GM23338 (cell line): ENCODE measurements at regions not wholly inside any gene's neighbourhood (a gene's known extent, or its start where the extent isn't known, plus 50 kb on each side); places are given as distances from the start of the nearest gene placed in this dataset.

Experiments
- ATAC-seq: fragments of 200-7000 bp; cut with Tn5 transposase; 3 replicates; pipeline ENCODE4 v1.9.1; 2020
- DNase-seq: peaks from one replicate; pipeline ENCODE4 v3.0.0-alpha.2; 2015; ENCODE audit warnings: low spot score
- H2AFZ ChIP-seq: fragments of 200-600 bp; sonication (generic); 2 replicates; pipeline ENCODE4 v1.8.0; 2016; ENCODE audit warnings: antibody characterized with exemption, mild to moderate bottlenecking, moderate library complexity
- H3F3A ChIP-seq: fragments of 200-600 bp; sonication (generic); replicated peaks from 2 replicates; pipeline ENCODE4 v1.8.0; 2017; ENCODE audit warnings: antibody characterized with exemption, mixed run types, low read depth
- H3K27ac ChIP-seq: fragments of 200-600 bp; sonication (generic); 2 replicates; pipeline ENCODE4 v1.6.1; 2016; ENCODE audit warnings: low read depth
- H3K27me3 ChIP-seq: fragments of 200-600 bp; sonication (generic); 2 replicates; pipeline ENCODE4 v1.8.0; 2016; ENCODE audit warnings: mild to moderate bottlenecking, mixed run types, moderate library complexity; ENCODE audit not compliant: insufficient read depth
- H3K36me3 ChIP-seq: fragments of 200-600 bp; sonication (generic); 2 replicates; pipeline ENCODE4 v1.8.0; 2016; ENCODE audit warnings: mild to moderate bottlenecking; ENCODE audit not compliant: insufficient read depth
- H3K4me1 ChIP-seq: fragments of 200-600 bp; sonication (generic); 2 replicates; pipeline ENCODE4 v1.8.0; 2016; ENCODE audit warnings: mild to moderate bottlenecking, moderate library complexity; ENCODE audit not compliant: insufficient read depth
- H3K4me2 ChIP-seq: fragments of 200-600 bp; sonication (generic); 2 replicates; pipeline ENCODE4 v1.7.1; 2017; ENCODE audit warnings: mixed run types
- H3K4me3 ChIP-seq: fragments of 200-600 bp; sonication (generic); 2 replicates; pipeline ENCODE4 v1.6.1; 2016; ENCODE audit warnings: mixed run types
- H3K79me2 ChIP-seq: fragments of 200-600 bp; sonication (generic); replicated peaks from 2 replicates; pipeline ENCODE4 v1.8.0; 2017; ENCODE audit warnings: mild to moderate bottlenecking; ENCODE audit not compliant: insufficient read depth
- H3K9me2 ChIP-seq: fragments of 200-600 bp; sonication (generic); 2 replicates; pipeline ENCODE4 v1.8.0; 2017; ENCODE audit not compliant: insufficient read depth
- H4K20me1 ChIP-seq: fragments of 200-600 bp; sonication (generic); replicated peaks from 2 replicates; pipeline ENCODE4 v1.8.0; 2017; ENCODE audit warnings: mild to moderate bottlenecking; ENCODE audit not compliant: insufficient read depth
- H3K27ac Mint-ChIP-seq: 2 replicates; pipeline ENCODE4 v1.8.0; 2020; ENCODE audit warnings: inconsistent platforms, mild to moderate bottlenecking, moderate library complexity, mixed read lengths
- H3K27me3 Mint-ChIP-seq: 3 replicates; pipeline ENCODE4 v1.8.0; 2022; ENCODE audit warnings: low read depth, mild to moderate bottlenecking, moderate library complexity, mixed read lengths, inconsistent platforms; ENCODE audit not compliant: insufficient read depth, poor library complexity
- H3K36me3 Mint-ChIP-seq: 3 replicates; pipeline ENCODE4 v1.8.0; 2021; ENCODE audit warnings: low read depth, mild to moderate bottlenecking, inconsistent platforms, moderate library complexity, mixed read lengths
- H3K4me1 Mint-ChIP-seq: 3 replicates; pipeline ENCODE4 v1.8.0; 2020; ENCODE audit warnings: mild to moderate bottlenecking, inconsistent platforms, mixed read lengths
- H3K4me3 Mint-ChIP-seq: 3 replicates; pipeline ENCODE4 v1.8.0; 2021; ENCODE audit warnings: moderate library complexity, mild to moderate bottlenecking, inconsistent platforms, mixed read lengths
- H3K9me3 Mint-ChIP-seq: 3 replicates; pipeline ENCODE4 v1.8.0; 2020; ENCODE audit warnings: moderate library complexity, mild to moderate bottlenecking, inconsistent platforms, mixed read lengths
- CREB1 ChIP-seq: fragments of 250-450 bp; sonication (Bioruptor Pico); IDR thresholded peaks from 2 replicates; pipeline ENCODE4 v1.5.0; 2020; ENCODE audit warnings: low read depth, mild to moderate bottlenecking, moderate library complexity
- CTCF ChIP-seq, 2 experiments: fragments of 200-600 bp in 1 of 2; sonication (generic) in 1 of 2; conservative IDR thresholded peaks; 2 replicates each; pipeline versions ENCODE4 v1.5.1 to v1.6.1; 2016 to 2017; ENCODE audit warnings: antibody characterized with exemption in 2 of 2, low read depth in 2 of 2, mild to moderate bottlenecking in 2 of 2, moderate library complexity in 1 of 2
- ETS1 ChIP-seq: IDR thresholded peaks from 2 replicates; pipeline ENCODE4 v1.6.1; 2016; ENCODE audit warnings: antibody characterized with exemption
- EZH2 ChIP-seq: fragments of 200-600 bp; sonication (generic); IDR thresholded peaks from one replicate; pipeline ENCODE4 v1.8.0; 2017; ENCODE audit warnings: antibody characterized with exemption, mild to moderate bottlenecking, low read depth; ENCODE audit not compliant: unreplicated experiment
- EZH2phosphoT487 ChIP-seq: fragments of 200-600 bp; sonication (generic); IDR thresholded peaks from one replicate; pipeline ENCODE4 v1.8.1; 2018; ENCODE audit warnings: antibody characterized with exemption; ENCODE audit not compliant: unreplicated experiment
- JUNB ChIP-seq: IDR thresholded peaks from one replicate; pipeline ENCODE4 v1.6.1; 2016; ENCODE audit warnings: antibody characterized with exemption; ENCODE audit not compliant: unreplicated experiment
- NANOG ChIP-seq: IDR thresholded peaks from 2 replicates; pipeline ENCODE4 v1.6.1; 2016; ENCODE audit warnings: antibody characterized with exemption, borderline replicate concordance
- STAT1 ChIP-seq: IDR thresholded peaks from one replicate; pipeline ENCODE4 v1.6.1; 2016; ENCODE audit warnings: antibody characterized with exemption; ENCODE audit not compliant: unreplicated experiment
- ZNF114 ChIP-seq: fragments of 250-450 bp; sonication (Bioruptor Pico); IDR thresholded peaks from 2 replicates; pipeline ENCODE4 v1.5.0; 2020; ENCODE audit warnings: mild to moderate bottlenecking, moderate library complexity
- ZNF331 ChIP-seq: fragments of 250-450 bp; sonication (Bioruptor Pico); IDR thresholded peaks from 2 replicates; pipeline ENCODE4 v1.5.0; 2020; ENCODE audit warnings: low read depth, mild to moderate bottlenecking, moderate library complexity
- TF ChIP-seq, protein P1 (sequence below): IDR thresholded peaks from one replicate; pipeline ENCODE4 v1.6.1; 2018; ENCODE audit warnings: antibody characterized with exemption; ENCODE audit not compliant: unreplicated experiment

DNA sequence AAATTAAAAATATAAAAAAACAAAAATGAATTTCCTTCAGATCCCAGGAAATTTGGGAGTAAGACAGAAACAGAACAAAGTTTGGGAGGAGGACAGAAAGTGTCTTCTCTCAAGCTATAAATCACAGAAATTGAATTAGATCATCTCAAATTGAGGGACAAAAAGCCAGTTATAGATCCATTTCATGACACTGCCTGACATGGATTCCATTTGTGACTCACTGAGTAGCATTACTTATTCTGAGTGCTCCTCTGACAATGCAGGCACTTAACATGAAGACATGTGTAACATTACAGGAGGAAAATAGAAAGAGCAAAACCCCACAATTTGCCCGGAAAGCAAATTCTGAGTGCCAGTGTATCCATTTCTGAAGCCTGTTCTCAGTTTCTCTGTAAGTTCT is 63.9 kb upstream of the CREB1 start:
- no peak overlapping the region for H3K4me2 ChIP-seq
- Mint-ChIP-seq H3K4me3 (no peak overlapping the region), H3K4me1 (peaks cover 13% of the 10 kb centered on the region), H3K9me3 (no peaks in the 10 kb centered on the region), H3K27ac (no peak overlapping the region), H3K27me3 (peaks cover 4% of the 10 kb centered on the region), H3K36me3 (no peaks in the 10 kb centered on the region)
- H3K27me3 ChIP-seq: no peaks in the 10 kb centered on the region
- DNase-seq (no peak), ATAC-seq (no peak)
- TF ChIP-seq CREB1 (CRISPR knock-in tag) (no peak), ZNF114 (CRISPR knock-in tag) (no peak), CTCF (conservative IDR thresholded peaks at IDR 0.05; ENCODE audit: low read depth in 2 of 2) (no peak)
- H3K4me1 ChIP-seq: no peaks in the 10 kb centered on the region; the same call in none of the 2 replicates
- H3K36me3 ChIP-seq: no peaks in the 10 kb centered on the region
- no peak overlapping the region for H3K4me3 ChIP-seq
- H3K27ac ChIP-seq: no peak overlapping the region
- no peak overlapping the region for H2AFZ ChIP-seq
- no peaks in the 10 kb centered on the region for H3K79me2 ChIP-seq
- 0 out of 2 replicates have a peak, but pooled peaks cover 3% of the 10 kb centered on the region for H3K9me2 ChIP-seq
- no peaks in the 10 kb centered on the region for H4K20me1 ChIP-seq
- 0 out of 2 replicates have a peak, but pooled peaks cover 3% of the 10 kb centered on the region for H3F3A ChIP-seq

DNA sequence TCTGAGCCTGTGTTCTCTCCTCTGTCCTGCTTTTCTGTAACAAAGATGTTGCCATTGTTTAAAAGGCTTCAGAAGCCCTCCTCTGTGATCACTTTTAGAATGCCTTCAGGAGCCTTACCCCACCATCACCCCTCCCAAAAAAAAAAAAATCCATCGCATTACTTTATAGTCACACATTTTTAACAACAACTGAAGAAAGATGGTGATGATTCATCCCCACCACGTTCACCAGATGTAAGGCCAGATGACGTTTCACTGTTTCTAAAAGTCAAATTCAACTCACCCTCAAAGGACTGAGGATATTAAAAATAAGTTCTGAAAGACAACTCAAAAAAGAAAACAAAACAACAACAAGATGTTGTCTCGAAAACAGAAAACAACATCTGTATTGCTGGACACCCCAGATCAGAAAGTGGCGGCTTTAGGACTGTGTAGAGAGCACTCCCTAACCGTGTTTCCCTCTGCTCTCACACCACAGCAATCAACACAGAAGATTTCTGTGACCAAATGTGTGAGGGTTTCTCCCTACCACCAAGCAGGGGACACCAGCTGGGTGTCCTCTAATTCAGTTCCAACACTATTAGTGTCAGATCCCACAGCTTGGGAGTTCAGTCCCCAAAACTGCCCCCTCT is 61.9 kb upstream of the CREB1 start:
- Histone ChIP-seq H3K27ac (no peak overlapping the region), H3K9me2 (0 out of 2 replicates have a peak, but pooled peaks cover 3% of the 10 kb centered on the region), H3F3A (0 out of 2 replicates have a peak, but pooled peaks cover 7% of the 10 kb centered on the region), H3K4me2 (no peak overlapping the region), H3K4me3 (no peak overlapping the region), H2AFZ (no peak overlapping the region), H4K20me1 (no peaks in the 10 kb centered on the region), H3K36me3 (no peaks in the 10 kb centered on the region), H3K4me1 (peaks cover 6% of the 10 kb centered on the region), H3K79me2 (no peaks in the 10 kb centered on the region), H3K27me3 (no peaks in the 10 kb centered on the region)
- Mint-ChIP-seq H3K27me3 (peaks cover 4% of the 10 kb centered on the region), H3K4me1 (peaks cover 17% of the 10 kb centered on the region), H3K27ac (no peak overlapping the region), H3K9me3 (no peaks in the 10 kb centered on the region), H3K4me3 (no peak overlapping the region), H3K36me3 (no peaks in the 10 kb centered on the region)
- TF ChIP-seq, protein P1, sequence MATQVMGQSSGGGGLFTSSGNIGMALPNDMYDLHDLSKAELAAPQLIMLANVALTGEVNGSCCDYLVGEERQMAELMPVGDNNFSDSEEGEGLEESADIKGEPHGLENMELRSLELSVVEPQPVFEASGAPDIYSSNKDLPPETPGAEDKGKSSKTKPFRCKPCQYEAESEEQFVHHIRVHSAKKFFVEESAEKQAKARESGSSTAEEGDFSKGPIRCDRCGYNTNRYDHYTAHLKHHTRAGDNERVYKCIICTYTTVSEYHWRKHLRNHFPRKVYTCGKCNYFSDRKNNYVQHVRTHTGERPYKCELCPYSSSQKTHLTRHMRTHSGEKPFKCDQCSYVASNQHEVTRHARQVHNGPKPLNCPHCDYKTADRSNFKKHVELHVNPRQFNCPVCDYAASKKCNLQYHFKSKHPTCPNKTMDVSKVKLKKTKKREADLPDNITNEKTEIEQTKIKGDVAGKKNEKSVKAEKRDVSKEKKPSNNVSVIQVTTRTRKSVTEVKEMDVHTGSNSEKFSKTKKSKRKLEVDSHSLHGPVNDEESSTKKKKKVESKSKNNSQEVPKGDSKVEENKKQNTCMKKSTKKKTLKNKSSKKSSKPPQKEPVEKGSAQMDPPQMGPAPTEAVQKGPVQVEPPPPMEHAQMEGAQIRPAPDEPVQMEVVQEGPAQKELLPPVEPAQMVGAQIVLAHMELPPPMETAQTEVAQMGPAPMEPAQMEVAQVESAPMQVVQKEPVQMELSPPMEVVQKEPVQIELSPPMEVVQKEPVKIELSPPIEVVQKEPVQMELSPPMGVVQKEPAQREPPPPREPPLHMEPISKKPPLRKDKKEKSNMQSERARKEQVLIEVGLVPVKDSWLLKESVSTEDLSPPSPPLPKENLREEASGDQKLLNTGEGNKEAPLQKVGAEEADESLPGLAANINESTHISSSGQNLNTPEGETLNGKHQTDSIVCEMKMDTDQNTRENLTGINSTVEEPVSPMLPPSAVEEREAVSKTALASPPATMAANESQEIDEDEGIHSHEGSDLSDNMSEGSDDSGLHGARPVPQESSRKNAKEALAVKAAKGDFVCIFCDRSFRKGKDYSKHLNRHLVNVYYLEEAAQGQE: no peak
- TF ChIP-seq JUNB (no peak), EZH2 (no peak), ETS1 (no peak), STAT1 (no peak), ZNF114 (CRISPR knock-in tag) (no peak), CTCF (conservative IDR thresholded peaks at IDR 0.05; ENCODE audit: low read depth in 2 of 2) (no peak), EZH2phosphoT487 (no peak), ZNF331 (CRISPR knock-in tag) (no peak), NANOG (no peak)
- DNase-seq: no peak
- ATAC-seq: no peak
